ENCODE measurements at regions not wholly inside any gene's neighbourhood (a gene's known extent, or its start where the extent isn't known, plus 50 kb on each side); places are given as distances from the start of the nearest gene placed in this dataset.

DNA sequence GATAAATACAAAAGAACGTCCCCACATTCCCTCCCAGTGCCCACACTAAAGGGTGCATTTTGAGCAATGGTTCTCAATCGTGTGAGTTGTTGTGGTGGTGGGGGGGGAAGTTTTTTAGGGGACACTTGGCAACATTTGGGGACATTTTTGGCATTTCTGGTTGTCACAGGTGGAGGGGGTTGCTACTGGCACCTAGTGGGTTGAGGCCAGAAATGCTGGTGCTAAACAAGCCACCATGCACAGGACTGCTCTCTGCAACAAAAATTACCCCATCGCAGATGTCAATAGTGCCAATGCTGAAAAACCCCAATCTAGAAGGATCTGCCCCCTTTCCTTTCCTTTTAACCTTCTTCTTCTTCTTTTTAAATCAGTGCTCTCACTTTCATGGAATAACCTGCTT lies 453.3 kb downstream of the TSHZ3 start:
- Histone ChIP-seq H3K36me3 (no peaks in the 10 kb centered on the region), H3K27me3 (no peaks in the 10 kb centered on the region), H3K9me3 (no peaks in the 10 kb centered on the region), H3K4me1 (no peaks in the 10 kb centered on the region), H3K4me3 (no peak overlapping the region), H3K27ac (no peak overlapping the region)
- TF ChIP-seq POLR2A (IDR thresholded peaks at IDR 0.05) (no peak), CTCF (IDR thresholded peaks at IDR 0.05) (no peak)
- 56 to 59% methylated on average over 3 of the region's 3 CpGs for WGBS, 2 donors
- intact Hi-C loops (cut with DNase I) = no loop called here
- no peak for DNase-seq

DNA sequence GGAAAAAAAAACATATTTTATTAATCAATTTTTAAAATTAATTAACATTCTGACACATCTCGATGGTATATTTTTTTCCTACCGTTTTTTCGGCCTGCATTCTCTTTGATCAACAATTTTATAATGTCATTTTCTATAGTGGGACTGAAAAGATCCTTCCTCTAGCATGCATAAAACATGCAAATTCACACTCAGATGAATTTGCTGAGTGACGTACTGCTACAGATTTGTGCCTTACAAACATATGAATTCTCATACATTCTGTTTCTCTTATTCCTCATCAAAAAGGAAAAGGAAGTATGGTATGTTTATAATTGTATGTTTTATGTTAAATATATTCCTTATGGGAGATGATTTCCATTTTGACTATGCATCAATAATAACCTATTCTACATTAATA lies 458.2 kb downstream of the TSHZ3 start:
- intact Hi-C loops (cut with DNase I) = no loop called here
- WGBS, 2 donors = 75 to 77% methylated on average over 4 of the region's 4 CpGs
- Histone ChIP-seq H3K4me3 (no peak overlapping the region), H3K36me3 (no peaks in the 10 kb centered on the region), H3K9me3 (no peaks in the 10 kb centered on the region), H3K27me3 (no peaks in the 10 kb centered on the region), H3K4me1 (no peaks in the 10 kb centered on the region), H3K27ac (no peak overlapping the region)
- TF ChIP-seq CTCF (IDR thresholded peaks at IDR 0.05) (no peak), POLR2A (IDR thresholded peaks at IDR 0.05) (no peak)
- no peak for DNase-seq

DNA sequence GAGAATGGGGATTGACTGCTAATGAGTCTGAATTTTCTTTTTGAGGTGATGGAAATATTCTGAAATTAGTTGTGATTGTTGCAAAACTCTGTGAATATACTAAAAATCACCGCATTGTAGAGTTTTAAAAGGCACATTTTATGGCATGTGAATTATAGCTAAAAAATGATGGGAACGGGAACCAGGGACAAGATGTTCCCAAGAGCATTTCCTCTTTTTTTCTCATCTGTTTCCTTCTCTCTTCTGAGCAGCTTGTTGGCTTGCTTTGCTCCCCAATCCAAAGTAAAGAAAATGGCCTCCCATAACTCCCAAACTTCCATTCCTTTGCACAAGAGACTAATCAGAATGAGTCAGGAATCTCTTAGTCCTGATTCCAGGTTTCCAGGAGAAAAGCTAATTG lies 459.2 kb downstream of the TSHZ3 start:
- H3K4me3 ChIP-seq = no peak overlapping the region
- WGBS, 2 donors = 55 to 60% methylated on average over 2 of the region's 2 CpGs
- H3K36me3 ChIP-seq = no peaks in the 10 kb centered on the region
- H3K27ac ChIP-seq = no peak overlapping the region
- no peak for DNase-seq
- intact Hi-C loops (cut with DNase I) = no loop called here
- H3K4me1 ChIP-seq = no peaks in the 10 kb centered on the region
- no peak for TF ChIP-seq CTCF (IDR thresholded peaks at IDR 0.05)
- no peak for TF ChIP-seq POLR2A (IDR thresholded peaks at IDR 0.05)
- no peaks in the 10 kb centered on the region for H3K9me3 ChIP-seq
- no peaks in the 10 kb centered on the region for H3K27me3 ChIP-seq

- Histone ChIP-seq H3K9me3 (no peaks in the 10 kb centered on the region), H3K4me3 (no peak overlapping the region), H3K27me3 (no peaks in the 10 kb centered on the region), H3K36me3 (no peaks in the 10 kb centered on the region), H3K27ac (no peak overlapping the region), H3K4me1 (no peaks in the 10 kb centered on the region)
- intact Hi-C loops (cut with DNase I) = no loop called here
- WGBS, 2 donors = 63 to 74% methylated on average over 2 of the region's 2 CpGs
- TF ChIP-seq POLR2A (IDR thresholded peaks at IDR 0.05) = no peak
- TF ChIP-seq CTCF (IDR thresholded peaks at IDR 0.05) = no peak
- DNase-seq = no peak
These were observed 460.3 kb downstream of the TSHZ3 start for GRCh38 chr19:30888937-30889336.

DNA sequence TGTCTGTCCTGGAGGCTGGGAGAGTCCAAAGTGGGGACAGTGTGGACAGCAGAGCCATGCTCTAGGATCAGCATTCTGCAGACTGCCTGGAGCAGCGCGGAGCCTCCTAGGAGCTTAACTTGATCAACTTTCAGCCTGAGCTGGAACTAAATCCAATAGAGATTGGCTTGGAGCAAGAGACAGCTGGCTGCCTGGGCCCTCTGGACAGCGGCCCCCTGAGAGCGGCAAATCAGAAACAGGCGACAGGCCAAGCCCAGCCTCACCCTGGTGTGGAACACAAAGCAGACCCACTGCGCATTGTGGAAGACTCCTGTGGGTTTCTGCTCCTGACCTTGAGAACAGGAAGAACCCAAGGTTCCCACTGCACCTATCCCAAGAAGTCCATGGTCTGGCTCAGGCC lies 462.2 kb downstream of the TSHZ3 start:
- Histone ChIP-seq H3K27me3 (no peaks in the 10 kb centered on the region), H3K4me3 (no peak overlapping the region), H3K9me3 (no peaks in the 10 kb centered on the region), H3K27ac (no peak overlapping the region), H3K4me1 (no peaks in the 10 kb centered on the region), H3K36me3 (no peaks in the 10 kb centered on the region)
- TF ChIP-seq POLR2A (IDR thresholded peaks at IDR 0.05) (no peak), CTCF (IDR thresholded peaks at IDR 0.05) (no peak)
- 83 to 91% methylated on average over 2 to 4 of the region's 6 CpGs for WGBS, 2 donors
- intact Hi-C loops (cut with DNase I) = no loop called here
- no peak for DNase-seq
